Middle frontal gyrus (tissue), 1 donor: ENCODE measurements at regions not wholly inside any gene's neighbourhood (a gene's known extent, or its start where the extent isn't known, plus 50 kb on each side); places are given as distances from the start of the nearest gene placed in this dataset.
"Not testable (repeated sequence)": the region's sequence is repeated elsewhere in the genome, so short reads cannot be mapped to it uniquely, and the experiment has no call there.

ENCODE experiments used
- DNase-seq: peaks from one replicate; pipeline ENCODE4 v3.0.0-alpha.2; 2015; ENCODE audit warnings: low spot score; ENCODE audit errors: extremely low spot score

DNA sequence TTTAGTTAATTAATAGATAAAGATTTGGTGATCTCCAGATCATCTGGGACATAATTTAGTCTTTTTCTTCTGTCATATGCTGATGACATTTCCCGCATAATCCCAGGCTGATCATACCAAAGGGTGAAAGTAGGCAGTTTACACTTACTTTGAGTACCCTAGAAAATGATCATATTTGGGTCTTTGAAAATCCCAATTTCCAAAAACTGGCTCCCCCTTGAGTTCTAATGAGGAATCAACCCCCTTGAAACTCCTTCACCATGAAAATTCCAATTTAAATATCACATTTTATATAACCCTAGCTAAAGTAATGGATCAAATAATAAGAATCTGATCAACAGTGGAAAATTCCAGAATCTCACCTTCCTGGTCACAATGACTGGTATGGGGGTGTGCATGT is 223.4 kb downstream of the NAF1 start:
- DNase-seq, result no peak

DNA sequence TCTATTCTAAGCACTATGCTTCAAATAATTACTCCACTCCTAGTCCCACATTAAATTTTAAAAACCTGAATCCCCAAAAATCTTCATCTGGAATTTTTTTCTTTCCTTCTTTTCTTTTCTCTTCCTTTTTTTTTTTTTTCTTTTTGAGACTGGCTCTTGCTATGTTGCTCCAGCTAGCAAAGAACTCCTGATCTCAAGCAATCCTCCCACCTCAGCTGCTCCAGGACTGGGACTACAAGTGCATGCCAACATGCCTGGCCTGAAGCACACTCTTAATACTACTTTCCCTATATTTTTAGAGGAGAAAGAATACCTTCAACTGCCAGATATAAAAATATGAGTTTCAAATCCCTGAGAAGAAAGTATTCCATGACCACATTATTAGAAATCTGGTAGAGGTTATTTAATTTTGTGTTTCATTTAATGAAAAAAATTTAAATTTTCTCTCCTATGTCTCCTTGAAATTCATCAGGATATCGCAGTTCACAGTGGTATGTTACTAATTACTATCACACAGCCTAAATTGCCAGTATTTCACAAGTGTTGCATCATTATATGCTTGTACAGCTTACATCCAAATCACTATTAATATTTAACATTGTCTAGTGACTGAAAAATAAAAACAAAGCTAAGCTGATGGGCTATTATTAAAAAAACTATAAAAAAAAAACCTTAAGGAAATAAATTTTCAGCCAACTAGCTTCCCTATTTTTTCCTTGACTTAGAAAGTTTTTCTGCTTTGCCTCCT is 227.8 kb downstream of the NAF1 start:
- no peak for DNase-seq

DNA sequence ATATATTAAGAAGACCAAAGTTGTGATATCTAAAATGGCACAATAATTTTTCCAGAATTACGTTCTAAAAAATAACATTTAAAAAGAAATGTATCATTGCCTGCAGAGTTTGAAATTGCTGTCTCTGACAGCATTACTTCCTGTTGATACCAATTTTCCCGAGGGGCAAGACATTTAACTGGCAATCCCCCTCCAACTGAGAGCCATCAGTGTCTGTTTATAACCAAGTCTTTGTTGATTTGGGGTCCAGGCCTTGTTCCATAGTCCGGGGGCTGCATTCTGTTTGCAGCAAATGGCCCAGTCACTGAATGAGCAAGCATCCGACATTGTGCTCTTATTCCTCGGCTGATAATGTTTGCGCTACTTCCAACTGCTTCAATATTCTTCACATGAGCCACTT is 231.5 kb downstream of the NAF1 start:
- no peak for DNase-seq

DNA sequence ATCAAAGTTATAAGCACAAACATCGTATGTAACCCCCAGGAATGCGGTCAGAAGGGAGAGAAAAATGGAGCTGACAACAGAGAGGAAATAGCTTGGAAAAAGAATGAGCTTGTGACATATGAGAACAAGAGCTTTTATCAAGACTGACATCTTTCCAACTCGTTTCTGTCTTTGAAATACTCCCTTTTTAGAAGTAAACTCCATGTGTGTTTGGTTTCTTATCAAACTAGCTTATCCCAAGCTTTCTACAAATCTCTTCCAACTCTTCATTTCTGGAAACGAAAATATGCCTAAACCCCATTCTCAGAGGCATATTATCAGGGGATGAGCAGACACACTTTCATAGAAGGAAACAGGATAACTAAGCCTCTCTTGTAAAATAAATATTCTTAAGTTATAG is 235.4 kb downstream of the NAF1 start:
- DNase-seq, result no peak

DNA sequence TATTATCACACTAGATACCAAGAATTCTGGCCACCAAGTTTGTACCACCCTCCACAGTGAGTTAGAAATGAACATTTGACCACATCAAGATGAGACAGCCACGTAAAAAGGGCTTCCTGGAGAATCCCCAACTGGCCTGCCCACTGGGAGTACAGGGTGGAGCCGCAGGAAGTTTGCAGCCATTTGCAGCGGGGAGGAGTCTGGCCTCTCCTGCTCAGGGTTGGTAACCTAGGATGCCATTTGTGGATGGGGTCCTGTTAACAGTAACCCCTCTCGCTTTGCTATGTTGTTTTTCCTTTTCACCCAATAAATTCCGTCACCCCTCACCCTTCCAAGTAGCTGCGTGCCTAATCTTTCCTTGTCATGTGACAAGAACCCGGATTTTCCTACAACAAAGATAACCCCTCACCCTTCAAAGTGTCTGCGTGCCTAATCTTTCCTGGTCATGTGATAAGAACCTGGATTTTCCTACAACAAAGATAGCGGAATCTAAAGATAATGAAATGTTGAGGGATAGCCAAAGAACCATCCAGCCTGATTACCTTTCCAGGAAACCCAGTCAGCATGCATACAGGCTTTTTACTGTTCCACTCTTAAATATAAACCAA is 245.4 kb downstream of the NAF1 start:
- DNase-seq, result no peak

DNA sequence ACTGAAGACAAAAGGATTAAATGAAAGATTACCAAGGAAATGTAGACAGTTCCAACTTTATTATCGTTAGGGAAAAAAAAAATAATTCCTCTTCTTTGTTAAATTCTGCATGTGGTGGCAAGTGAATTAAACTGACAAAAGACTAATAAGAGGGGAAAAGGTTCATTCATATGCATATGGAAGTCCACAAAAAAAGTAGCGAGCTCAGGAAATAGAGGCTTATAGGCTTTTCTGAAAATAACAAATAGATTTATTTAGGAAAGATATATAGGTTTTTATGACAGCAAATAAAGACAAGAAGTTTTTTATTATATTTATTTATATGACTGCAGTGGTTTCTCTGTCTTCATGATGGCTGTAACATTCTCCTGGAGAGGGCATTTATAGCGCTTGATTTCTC is 246.0 kb downstream of the NAF1 start:
- no peak for DNase-seq

DNA sequence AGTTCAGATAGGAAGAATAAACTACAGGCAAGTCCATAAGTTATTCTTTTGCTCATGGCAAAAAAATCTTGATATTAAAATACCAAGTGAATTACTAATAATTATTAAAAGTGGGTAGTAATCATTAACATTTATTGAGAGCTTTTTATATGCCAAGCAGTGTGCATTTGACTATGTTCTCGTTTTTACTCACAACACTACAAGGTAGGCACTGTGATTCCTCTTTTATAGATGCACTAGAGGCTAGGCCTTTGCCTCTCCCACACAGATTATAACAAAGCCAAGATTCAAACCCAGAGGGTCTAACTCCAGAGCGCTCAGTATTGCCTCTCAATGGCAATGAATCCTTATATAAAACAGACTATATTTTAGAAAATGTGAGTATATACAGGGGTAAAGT is 254.2 kb downstream of the NAF1 start:
- no peak for DNase-seq

DNA sequence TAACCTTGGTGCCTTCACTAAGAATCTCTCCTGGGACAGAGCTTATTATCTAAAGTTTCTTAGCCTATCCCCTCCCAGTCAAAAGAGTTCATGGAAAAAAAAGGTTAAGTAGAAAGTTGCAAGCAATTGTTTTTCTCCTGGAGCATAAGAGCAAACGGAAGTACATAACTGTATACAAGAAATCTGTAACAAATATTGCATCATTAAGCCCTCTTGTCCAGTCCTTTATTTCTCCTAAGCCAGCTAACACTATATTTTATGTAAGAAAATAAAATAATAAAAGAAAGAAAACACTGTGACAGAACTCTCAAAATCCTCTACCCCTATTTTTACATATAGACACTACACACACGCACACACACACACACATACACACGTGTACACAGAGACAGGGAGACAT is 255.3 kb downstream of the NAF1 start:
- no peak for DNase-seq

DNA sequence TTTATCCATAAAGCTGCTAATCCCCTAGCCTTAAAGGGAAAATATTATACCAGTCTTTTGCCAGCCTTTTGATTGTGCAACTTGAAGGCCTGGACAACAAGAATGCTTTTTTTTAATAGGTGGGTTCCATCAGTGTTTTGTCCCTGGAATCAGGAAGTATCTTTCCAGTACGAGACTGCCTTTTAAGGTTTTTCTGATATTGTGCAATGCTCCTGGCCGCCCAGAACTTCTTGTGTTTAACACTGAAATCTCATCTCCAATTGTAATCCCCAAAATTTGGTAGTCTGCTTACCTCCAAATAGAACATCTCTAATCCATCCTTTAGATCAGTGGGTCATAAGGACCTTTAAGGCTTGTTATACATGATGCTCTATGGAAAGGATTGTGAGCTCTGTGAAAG is 256.7 kb downstream of the NAF1 start:
- no peak for DNase-seq

DNA sequence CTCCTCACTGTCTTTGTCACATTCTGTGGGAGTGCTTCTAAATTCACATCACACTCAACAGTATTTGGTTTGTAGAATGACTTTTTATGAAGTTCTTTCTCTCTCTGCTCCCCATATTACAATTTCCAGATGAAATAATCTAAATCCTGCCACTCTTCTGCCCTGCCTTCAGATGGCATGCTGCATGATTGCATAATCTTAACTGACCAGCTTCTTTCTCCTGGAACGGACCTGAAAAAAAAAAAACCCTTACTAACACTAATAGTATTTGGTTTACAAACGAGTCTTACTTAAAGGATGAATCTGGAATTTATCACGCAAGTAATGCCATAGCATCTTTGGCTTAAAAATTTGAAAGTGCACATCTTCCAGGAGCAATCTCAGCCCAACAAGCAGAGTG is 272.3 kb downstream of the NAF1 start:
- DNase-seq, result no peak

DNA sequence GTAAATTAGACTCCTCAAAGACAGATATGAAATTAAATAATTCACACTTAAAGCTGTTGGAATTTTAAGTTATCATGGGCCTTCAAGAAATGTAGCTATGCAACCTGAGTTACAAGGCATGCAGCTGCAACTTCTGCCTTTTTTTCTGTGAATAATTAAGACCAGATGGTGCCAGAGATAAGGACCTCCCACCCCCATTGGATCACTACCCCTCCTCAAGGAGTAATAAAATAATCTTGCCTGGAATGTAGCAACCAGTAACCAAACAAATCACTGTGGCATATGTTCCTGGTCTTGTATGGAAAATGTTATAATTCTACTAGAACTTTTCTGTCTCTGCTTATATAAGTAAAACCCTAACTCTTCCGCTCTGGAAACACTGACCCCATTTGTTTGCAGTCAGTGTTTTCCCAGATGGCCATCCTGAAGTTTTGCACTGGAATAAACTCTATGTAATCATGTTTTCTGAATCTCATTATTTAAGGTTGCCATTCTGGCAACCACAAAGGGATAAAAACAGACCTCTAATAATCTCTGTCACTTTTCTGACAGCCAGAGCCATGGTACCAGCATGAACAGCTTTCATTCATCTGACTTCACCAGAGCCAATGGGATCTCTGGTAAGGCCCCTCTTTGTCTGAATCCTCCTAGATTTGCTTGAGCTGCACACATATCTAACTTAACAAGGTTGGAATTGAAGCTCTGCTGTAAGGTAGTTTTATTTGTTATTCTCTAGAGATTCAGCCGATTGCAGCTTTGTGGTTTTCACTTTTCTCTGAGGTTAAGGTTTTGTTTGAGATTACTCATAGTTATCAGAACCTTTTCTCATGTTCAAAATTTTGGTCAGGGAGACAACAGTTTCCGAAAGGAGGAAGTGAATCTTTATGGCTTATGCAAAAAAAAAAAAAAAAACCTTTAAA is 274.6 kb downstream of the NAF1 start:
- DNase-seq, result no peak

DNA sequence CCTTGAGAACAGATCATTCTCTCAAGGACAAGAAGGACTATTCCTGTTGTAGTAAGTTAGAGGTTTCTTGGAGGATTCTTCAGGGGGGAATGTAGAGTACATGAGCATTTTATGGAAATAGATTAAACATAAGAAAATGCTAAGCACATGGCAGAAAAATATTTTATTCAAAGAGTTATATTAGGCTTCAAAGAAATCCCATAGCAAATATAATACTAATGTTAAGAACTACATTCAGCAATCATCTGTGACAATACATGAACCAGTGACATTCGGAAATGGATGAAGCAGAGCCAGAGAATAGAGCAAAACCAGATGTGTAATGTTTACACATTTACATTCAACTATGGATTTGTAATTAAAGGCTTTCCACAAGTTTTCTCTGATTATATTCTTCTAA is 288.6 kb downstream of the NAF1 start:
- no peak for DNase-seq

DNA sequence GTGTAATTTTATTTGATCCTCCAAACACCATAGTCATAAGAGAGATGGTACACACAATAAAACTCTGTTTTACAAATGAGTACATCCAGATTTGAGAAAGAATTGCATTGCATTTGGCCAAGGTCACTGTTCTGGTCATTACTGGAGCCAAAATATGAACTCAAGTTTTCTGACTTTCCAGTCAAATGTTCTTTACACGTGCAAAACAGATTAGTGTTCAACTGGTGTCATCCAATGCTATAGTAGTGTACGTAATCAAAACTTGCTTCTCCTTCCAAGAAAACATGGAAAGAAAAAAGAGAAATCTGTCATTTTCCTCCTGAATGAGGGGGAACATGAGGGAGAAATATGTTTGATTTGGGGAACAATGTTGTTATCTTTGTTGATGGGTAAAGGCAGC is 291.9 kb downstream of the NAF1 start:
- no peak for DNase-seq

DNA sequence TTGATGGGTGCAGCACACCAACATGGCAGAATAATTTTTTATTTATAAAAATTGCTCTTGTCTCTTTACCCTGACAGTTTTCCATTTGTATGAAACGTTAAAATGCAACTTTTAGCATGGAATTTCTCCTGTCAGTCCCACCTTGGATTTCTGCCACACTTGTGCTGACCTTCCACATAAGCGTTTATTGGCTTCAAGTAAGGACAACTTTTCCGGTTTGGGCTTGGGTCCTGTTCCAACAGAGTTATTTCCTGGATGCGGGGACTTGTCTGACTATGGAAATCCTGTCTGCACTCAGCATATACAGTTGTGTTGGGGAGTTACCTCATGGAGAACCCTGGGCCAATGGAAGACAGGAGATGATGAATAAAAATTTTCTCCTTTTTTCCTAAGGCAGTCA is 294.7 kb downstream of the NAF1 start:
- no peak for DNase-seq

DNA sequence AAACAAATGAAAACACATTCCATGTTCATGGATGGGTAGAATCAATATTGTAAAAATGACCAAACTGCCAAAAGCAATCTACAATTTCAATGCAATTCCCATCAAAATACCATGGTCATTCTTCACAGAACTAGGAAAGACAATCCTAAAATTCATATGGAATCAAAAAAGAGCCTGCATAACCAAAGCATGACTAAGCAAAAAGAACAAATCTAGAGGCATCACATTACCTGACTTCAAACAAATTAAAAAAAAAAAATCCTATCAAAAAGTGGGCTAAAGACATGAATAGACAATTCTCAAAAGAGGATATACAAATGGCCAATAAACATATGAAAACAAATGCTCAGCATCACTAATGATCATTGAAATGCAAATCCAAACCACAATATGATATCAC is 297.5 kb downstream of the NAF1 start:
- no peak for DNase-seq

DNA sequence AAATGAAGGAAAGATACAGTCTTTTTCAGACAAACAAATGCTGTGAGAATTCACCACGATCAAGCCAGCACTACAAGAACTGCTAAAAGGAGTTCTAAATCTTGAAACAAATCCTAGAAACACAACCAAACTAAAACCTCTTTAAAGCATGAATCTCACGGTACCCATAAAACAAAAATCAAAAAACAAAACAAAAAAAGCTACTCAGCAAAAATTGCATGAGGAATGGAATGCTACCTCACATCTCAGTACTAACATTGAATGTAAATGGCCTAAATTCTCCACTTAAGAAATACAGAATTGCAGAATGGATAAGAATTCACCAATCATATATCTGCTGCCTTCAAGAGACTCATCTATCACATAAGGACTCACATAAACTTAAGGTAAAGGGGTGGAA is 300.1 kb downstream of the NAF1 start:
- no peak for DNase-seq

DNA sequence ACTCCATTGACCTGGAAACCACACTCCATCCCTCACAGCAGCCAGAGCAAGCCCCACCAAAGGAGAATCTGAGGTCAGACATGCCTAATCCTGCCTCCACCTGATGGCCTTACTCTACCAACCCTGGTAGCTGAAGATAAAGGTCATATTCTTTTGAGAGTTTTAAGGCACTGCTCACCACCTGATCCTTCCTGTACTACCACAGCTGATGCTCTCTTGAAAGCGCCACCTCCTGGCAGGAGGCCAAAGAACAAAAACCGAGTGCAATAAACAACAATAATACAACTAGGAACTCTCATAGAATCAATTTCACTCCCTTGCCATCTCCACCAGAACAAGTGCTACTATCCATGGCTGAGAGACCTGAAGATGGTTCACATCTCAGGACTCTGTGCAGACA is 301.6 kb downstream of the NAF1 start:
- DNase-seq, result no peak

DNA sequence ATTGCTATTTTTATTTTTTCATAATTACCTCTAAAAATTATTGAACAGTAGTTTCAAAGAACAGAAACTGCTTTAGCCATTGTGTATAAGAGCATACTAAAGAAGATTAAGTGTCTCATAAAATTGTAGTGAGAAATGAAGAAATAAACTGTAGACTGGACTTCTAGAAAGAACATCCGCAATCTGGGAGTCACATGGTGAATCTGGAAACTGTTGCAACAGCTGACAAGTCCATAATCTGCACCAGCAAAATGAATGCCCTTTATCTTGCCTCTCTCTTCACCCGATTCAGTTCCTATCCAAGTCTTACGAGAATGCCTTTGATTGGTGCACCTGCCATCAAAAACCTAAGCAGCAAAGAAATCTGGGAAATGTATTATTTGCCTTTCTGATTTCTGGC is 312.9 kb downstream of the NAF1 start:
- DNase-seq, result no peak

DNA sequence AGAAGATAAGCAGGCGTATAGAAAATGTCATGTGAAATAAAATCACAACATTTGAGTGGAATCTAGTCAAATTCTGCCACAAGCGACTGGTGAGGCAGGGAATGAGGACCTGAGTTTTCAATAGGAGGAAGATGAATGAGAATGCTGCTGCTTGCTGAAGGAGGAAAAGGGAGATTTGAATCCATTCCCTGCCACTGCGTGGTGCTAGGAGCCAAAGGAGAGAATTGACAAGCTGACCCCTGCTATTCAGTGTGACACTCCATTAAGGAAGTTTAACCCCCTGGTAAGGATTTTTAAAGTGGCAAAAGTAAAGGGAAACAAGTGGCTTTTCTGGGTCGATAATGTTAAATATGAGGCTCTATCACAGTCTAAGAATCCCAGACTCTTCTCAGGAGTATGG is 314.0 kb downstream of the NAF1 start:
- no peak for DNase-seq

DNA sequence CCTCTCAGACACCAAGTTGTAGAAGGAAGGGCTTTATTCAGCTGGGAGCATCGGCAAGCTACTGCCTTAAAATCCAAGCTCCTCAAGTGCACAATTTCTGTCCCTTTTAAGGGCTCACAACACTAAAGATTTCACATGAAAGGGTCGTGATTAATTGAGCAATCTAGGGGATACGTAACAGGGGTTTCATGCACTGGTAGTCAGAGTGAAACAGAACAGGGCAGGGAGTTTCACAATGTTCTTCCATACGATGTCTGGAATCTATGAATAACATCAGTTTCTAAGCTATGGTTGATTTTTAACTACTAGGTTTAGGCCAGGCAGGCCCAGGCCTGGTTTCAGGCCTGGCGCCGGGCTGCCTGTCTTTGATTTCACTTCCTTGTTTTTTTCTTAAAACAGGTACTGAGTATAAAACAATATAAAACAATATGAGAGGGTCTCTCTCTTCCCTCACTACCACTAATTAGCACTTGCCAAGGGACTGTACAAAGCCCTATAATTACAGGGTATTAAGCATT is 315.4 kb downstream of the NAF1 start:
- DNase-seq, result not testable (repeated sequence)

DNA sequence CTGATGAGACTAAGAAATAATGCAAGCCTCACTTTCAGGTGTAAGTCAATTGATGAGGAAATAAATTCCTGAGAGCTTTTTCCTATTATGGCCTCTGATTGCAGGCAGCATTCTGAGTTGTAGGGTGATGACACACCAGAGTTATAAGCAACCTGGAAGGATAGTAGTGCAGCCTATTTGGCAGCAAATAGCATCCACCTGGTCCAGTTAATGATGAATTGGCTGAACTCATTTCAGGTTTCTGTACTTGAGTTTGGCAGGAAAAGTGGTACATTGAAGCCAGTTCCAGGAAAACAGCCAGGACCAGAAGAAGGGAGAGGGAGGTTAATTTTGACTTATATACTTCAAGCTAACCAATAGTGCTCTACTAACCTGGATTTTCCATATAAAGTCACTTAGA is 316.8 kb downstream of the NAF1 start:
- no peak for DNase-seq

DNA sequence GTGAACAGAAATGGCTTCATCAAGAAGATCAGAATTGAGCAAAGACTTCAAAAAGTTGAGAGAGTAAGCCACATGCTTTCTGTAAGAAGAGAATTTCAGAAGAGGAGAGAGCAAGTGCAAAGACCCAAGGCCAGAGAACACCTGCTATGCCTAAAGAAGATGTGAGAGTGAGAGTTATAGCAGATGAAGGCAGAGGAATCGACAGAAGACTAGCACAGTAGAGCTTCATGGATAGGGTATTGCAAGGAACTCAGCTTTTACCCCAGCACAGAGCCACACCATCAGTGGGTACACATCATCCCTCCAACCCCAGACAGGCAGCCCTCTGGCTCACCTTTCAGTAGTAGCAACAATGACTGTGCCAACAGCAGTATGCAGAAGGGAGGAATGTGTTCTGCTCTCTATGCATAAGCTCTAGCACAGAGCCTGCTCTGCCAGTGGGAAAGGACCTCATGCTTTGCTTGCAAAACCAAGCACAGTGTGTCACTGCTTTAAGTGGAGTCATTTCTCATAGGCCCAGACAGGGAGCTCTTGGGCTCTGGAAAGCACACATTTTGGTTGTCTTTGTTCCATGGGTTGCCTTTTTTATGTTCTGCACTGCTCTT is 318.6 kb downstream of the NAF1 start:
- DNase-seq, result no peak
